HK-2 (cell line): ENCODE measurements at regions not wholly inside any gene's neighbourhood (a gene's known extent, or its start where the extent isn't known, plus 50 kb on each side); places are given as distances from the start of the nearest gene placed in this dataset.
"Not testable (repeated sequence)": the region's sequence is repeated elsewhere in the genome, so short reads cannot be mapped to it uniquely, and the experiment has no call there.

ENCODE experiments used
- DNase-seq: peaks from one replicate; pipeline ENCODE4 v3.0.0-alpha.2; 2018; ENCODE audit not compliant: unreplicated experiment

DNA sequence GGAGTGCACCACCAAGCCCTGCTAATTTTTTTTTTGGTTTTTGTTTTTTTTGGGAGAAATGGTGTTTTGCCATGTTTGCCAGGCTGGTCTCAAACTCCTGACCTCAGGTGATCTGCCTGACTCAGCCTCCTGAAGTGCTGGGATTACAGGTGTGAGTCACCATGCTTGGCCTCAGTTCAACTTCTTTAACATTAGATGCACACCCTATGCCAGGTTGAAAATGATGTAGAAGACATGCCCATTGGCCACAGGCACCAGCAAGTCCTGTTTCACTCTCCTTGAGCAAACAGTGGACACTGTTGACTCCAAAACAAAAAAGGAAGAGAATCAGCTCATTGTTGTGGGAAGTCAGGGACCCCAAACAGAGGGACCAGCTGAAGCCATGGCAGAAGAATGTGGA lies 1205.3 kb downstream of the REEP3 start:
- no peak for DNase-seq

DNA sequence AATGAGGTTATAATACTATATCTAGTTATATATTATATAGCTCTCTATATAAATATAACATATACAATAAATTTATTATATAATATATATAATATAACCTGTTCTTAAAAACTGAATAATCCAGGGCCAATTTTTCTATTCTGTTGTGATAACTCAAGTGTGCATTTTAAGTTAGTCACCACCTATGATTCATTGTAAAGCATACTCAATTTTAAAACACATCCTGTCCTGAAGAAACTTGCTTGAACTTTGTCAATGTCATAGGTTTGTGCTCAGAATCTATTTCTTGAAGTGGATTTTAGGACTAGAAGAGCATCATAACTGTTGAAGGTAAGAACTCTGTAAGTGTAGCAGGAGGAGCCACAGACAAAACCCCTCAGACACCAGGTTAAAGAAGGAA lies 1209.8 kb downstream of the REEP3 start:
- DNase-seq: no peak

DNA sequence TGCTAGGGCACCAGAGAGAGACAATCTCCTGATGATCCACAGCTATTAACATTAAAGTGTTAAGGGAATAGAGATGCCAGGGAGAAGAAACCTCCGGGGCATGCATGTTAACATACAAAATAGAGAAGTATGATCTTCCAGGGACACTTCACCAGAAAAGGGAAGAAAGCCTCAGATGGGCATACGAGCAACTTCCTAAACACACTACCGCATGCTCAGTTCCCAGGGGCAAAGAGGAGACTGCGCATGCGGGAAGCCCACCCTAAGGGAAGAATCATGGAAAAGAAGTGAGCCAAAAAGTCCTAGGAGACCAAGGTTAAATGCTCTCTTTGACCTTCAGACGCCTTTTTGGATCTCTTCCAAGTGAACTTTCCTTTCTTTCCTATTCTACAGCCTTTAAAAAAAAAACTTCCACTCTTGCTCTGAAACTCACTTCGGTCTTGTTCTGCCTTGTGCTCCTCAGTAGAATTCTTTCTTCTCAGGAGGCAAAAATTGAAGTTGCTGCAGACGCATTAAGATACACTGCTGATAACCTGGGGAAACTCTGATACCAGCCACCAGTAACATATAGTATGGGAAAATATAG lies 1211.3 kb downstream of the REEP3 start:
- no peak for DNase-seq

DNA sequence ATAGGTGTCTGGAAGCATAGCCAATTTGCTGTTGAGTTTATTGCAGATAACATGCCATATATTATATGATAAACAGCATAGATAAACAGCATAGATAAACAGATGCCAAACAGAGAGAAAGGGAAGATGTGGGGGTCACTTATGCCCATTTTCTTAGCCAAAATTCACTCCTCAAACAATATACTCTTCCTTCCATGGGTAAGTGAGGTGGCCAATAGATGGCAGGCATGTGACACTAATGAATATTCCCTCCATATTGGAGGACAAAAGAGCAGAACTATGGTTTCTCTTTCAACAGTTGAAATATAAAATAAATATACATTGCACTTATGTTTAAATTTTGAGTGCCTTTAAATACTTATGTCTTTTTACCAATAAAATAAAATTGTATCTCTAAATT lies 1212.8 kb downstream of the REEP3 start:
- DNase-seq: no peak

GRCh38 chr10:64738462-64738861 lies 1217.3 kb downstream of the REEP3 start:
- no peak for DNase-seq

DNA sequence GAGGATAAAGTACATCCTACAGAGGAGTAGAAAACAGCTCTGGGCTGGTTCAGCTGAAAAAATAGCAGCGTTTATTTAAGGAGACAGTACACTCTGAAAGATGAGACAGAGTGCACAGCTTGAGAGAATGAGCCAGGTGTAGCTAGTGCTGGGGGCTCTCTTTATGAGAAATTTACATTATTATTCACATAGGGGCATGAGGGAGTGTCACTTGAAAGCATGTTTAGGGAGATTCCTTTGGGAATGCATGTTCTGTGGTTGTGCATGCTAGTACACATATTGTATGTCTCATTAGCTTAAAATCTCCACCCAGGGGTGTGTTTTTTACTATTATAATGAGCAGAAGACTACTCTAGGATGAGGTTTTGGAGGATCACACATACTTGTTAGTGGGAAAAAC lies 1224.4 kb downstream of the REEP3 start:
- DNase-seq: no peak

DNA sequence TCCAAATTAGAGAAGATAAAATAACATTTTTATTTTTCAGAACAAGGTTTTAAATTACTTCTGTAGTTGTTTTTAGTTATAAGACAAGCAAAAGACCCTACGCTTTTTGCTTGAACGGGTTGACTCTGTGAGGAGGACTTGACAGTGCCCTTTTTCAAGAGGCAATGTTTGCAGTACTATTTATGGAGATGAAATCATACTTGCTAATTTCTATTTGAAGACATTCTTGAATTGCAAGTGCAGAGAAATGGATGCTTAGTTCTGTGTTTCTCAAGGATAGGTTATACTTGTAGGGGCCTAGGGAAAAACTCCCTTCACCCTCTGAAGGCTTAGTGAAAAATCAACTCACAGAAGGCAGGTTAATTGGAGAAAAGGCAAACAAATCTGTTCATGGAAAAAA lies 1229.5 kb downstream of the REEP3 start:
- no peak for DNase-seq

- no peak for DNase-seq
Observed at GRCh38 chr10:64753516-64753915, 1232.3 kb downstream of the REEP3 start.

- DNase-seq: no peak
Observed at GRCh38 chr10:64760371-64760770, 1239.2 kb downstream of the REEP3 start.

GRCh38 chr10:64762861-64763260 lies 1241.7 kb downstream of the REEP3 start:
- DNase-seq: no peak

DNA sequence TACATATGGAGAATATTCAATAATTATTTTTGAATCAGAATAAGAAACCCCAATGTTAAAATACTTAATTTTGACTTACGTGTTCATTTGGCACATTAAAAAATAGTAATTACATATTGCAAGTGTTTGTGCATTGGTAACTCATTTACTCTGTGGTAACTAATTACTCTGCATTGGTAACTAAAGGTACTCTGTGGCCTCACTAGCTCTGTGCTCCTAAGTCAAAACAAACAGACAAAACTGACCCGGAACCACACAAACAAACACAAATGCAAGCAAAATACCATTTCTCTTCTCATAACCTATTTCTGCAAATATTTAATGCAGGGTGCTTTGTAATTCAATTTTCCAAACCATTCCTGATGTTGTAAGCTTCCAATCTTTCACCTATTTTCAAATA lies 1244.3 kb downstream of the REEP3 start:
- no peak for DNase-seq

DNA sequence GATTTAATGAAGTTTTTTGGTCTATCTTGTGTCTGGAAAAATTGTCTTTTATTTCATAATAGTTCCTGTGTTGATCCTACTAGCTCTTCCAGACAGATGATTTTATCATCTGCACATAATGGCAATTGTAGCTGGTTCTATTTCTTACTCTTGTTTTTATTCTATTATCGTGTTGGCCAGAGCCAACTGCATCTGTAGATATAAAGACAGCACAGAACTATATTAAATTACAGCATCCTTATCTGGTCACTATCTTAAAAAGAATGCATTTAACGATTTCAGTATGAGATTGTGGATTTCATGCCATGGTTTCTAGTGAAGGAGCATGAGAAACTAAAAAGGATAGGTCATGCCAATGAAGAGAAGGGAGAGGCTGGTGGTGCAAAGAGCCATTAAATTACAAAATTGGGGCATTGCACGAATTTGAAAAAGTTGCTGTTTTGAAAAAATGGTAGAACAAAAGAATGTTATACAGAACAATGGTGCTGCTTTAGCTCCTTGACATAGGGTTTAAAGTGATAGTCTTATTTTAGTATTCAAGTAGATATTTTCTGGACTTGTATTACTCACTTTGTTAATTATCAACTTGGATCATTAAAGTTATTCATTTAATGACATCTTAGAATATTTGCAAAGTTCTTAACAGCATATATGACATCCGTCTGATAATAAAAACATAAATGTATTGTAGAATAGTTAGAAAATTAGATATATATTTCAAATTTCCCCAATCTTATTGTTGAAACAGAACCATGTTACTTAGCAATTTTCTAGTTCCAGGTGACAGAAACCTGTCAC lies 1250.3 kb downstream of the REEP3 start:
- DNase-seq: no peak

DNA sequence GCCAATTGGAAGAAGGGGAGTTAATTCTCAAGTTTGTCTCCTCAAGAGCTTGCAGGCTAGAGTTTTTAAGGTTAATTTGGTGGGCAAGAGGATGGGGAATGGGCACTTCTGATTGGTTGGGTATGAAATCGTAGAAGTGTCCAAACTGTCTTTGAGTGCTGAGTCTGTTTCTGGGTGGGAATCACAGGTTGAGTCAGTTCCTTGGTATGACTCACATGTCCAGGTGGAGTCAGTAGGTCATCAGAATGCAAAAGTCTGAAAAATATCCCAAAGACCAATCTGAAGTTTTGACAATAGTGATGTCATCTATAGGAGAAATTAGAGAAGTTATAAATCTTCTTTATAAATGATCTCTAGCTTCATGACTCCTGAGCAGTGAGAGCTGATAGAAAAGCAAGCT lies 1252.2 kb downstream of the REEP3 start:
- no peak for DNase-seq

GRCh38 chr10:64784451-64784850 lies 1263.2 kb downstream of the REEP3 start:
- not testable (repeated sequence) for DNase-seq

DNA sequence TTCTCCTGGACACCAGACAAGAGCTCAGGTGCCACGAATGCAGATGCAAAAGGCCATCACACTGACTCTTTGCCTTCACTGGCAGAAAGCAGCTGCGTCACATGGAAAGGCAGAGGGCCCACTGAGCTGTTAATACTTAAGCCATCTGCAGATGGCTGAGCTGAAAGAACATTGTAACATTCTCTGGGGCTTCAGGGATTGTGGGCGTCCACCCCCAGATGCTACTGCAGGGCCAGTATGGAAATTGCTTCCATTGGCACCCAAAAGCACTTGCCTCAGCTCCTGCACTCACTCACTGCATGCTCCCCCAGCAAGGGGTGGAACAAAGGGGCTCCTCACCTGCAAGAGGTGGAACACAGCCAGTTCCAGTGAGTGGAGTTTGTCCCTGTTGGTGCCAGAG lies 1264.6 kb downstream of the REEP3 start:
- no peak for DNase-seq

- no peak for DNase-seq
Observed at GRCh38 chr10:64786989-64787388, 1265.8 kb downstream of the REEP3 start.

- no peak for DNase-seq
Observed at GRCh38 chr10:64795847-64796246, 1274.6 kb downstream of the REEP3 start.

DNA sequence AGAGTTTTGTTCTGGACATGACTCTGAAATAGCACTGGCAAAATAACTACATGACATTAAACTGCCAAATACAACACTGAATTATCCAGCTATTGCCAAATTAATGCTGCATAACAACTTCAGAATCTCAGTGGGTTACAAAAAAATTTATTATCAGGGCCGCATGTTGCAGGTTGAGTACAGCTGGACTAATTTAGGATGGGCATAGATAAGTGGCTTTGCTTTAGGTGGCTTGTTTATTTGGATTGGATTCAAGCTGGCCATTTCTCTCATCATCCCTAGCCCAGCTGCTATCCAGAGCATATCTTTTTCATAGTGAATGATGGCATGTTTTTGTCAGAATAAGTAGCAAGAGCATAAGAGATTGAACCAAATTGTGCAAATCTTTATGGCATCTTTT lies 1277.1 kb downstream of the REEP3 start:
- DNase-seq: no peak

- not testable (repeated sequence) for DNase-seq
Observed at GRCh38 chr10:64808233-64808632, 1287.0 kb downstream of the REEP3 start.

GRCh38 chr10:64810046-64810445 lies 1288.8 kb downstream of the REEP3 start:
- DNase-seq: peak; percentile 63

DNA sequence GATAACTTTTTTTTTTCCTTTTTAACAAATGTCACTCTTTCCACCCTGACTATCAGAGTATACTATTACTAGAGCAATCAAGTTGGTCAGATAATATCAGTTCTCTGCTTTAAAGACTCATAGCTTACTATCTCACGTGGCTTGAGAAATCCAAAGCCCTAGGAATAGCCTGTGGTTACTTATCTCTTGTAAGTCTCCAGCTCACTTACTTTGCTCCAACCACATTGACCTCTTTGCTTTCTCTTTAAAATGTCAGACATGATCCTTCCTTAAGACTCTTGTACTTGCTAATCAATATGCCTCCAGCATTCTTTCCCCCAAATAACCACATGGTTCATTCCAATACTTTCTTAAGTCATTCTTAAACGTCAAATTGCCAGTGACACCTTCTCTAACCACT lies 1292.2 kb downstream of the REEP3 start:
- no peak for DNase-seq

DNA sequence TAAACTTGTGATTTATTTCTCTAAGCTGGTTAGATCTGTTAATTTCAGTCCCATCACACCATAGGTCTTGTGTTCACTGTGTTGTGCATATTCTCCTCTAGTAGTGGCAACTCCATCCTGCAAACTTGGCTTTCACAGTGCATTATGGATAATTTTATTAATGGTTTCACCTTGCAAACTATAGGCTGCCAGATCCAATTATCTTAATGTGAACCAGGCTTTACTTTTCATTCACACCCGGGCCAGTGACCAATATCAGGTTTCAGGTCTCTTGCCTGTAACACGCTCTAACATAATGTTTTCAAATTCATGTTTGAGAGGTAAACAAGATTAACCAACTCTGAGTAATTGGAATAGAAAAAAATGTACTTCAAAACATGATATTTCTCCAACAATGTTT lies 1293.0 kb downstream of the REEP3 start:
- DNase-seq: no peak

DNA sequence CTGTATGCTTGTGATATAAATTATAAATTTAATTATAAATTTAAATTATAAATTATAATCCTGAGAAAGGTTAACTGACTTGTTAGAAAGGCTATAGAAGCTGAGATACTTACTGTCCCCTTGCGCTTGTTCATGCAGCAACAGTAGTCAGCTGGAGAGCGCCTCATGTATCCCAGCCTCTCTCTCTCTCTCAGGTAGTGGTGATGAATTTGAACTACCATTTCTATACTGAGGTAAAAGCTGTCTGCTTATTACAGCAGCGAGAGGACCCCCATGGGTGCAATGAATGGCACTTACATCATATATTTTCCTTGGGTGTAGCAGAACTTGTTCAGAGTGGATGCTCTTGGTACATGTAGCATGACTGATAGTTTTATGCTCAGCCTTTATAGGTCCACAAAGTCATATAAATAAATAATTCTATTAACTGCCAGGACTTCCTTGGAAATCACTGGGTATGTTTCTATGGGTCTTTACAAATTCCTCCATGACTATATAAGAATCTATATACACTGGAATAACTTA lies 1308.7 kb downstream of the REEP3 start:
- DNase-seq: no peak

GRCh38 chr10:64830869-64831268 lies 1309.7 kb downstream of the REEP3 start:
- no peak for DNase-seq
